ENCODE measurements at regions not wholly inside any gene's neighbourhood (a gene's known extent, or its start where the extent isn't known, plus 50 kb on each side); places are given as distances from the start of the nearest gene placed in this dataset.

- no peak for TF ChIP-seq EZH2phosphoT487 (conservative IDR thresholded peaks at IDR 0.05; ENCODE audit: low read length)
- TF ChIP-seq CTCF (IDR thresholded peaks at IDR 0.05; ENCODE audit: insufficient read depth, low read length, poor library complexity, severe bottlenecking): no peak
Observed at GRCh38 chr18:41862921-41863320, 92.1 kb upstream of the PIK3C3 start.

All from SU-DHL-6 (cell line).